ENCODE measurements at regions not wholly inside any gene's neighbourhood (a gene's known extent, or its start where the extent isn't known, plus 50 kb on each side); places are given as distances from the start of the nearest gene placed in this dataset.

DNA sequence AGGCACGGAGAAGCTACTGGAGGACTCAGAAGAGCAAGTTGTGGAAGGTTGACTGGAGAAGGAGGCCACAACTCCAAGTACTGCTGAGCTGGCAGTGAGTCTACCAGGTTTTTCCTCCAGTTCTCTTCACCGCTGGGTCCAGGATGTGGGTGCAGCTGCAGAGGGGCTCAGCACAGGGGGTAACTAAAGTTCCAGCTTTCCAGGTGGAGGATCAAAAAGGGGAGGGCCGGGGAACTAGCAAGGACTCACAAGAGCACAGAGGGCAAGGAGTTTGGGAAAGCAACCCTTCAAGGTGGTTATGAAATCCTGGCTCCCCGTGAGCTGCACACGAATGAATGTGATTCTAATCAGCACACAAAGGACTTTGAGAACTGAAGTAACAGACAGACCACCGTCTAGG is 194.2 kb upstream of the GMDS start:
- H3K9me3 ChIP-seq = no peaks in the 10 kb centered on the region
- ATAC-seq (no peak), DNase-seq (no peak)
- WGBS, 3 donors = 86 to 95% (median 90%) methylated on average over 6 of the region's 6 CpGs
- H3K4me1 ChIP-seq = no peaks in the 10 kb centered on the region
- H3K4me3 ChIP-seq = no peak overlapping the region
- H3K27me3 ChIP-seq (ENCODE audit: insufficient read depth in 3 of 3, low read length in 2 of 3) = no peaks in the 10 kb centered on the region
- H3K36me3 ChIP-seq (ENCODE audit: insufficient read depth in 1 of 2, low read depth in 1 of 2) = no peaks in the 10 kb centered on the region
- TF ChIP-seq, protein P1, sequence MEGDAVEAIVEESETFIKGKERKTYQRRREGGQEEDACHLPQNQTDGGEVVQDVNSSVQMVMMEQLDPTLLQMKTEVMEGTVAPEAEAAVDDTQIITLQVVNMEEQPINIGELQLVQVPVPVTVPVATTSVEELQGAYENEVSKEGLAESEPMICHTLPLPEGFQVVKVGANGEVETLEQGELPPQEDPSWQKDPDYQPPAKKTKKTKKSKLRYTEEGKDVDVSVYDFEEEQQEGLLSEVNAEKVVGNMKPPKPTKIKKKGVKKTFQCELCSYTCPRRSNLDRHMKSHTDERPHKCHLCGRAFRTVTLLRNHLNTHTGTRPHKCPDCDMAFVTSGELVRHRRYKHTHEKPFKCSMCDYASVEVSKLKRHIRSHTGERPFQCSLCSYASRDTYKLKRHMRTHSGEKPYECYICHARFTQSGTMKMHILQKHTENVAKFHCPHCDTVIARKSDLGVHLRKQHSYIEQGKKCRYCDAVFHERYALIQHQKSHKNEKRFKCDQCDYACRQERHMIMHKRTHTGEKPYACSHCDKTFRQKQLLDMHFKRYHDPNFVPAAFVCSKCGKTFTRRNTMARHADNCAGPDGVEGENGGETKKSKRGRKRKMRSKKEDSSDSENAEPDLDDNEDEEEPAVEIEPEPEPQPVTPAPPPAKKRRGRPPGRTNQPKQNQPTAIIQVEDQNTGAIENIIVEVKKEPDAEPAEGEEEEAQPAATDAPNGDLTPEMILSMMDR (IDR thresholded peaks at IDR 0.05) = no peak
- intact Hi-C loops (cut with DNase I) = loop anchor here in 1 of 2 donors (10.0 kb wide), 1 partner anchor 835 kb away; the partner anchor contains the start of gene FOXC1
- no peak overlapping the region for H3K27ac ChIP-seq

DNA sequence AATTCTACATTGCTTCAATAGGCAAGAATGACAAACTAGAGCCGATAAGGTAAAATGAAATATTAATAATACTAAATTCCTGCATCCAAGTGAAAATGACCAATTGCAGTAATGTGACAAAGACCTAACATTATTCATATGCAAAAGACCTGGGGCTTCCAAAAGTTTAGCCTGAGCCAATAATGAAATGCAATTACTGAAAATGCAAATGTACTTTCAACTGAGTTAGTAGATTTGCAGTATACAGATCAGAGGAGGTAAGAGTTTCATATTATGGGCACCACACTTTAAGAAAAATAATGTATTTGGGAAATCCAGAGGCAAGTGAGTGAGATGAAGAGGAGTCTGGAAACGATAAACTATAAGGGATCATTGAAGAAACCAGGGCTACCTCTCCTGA is 193.7 kb upstream of the GMDS start:
- no peaks in the 10 kb centered on the region for H3K9me3 ChIP-seq
- no peaks in the 10 kb centered on the region for H3K36me3 ChIP-seq (ENCODE audit: insufficient read depth in 1 of 2, low read depth in 1 of 2)
- H3K4me3 ChIP-seq = no peak overlapping the region
- WGBS, 3 donors = 93 to 94% (median 93%) methylated on average over 2 of the region's 2 CpGs
- no peak overlapping the region for H3K27ac ChIP-seq
- TF ChIP-seq, protein P1 (IDR thresholded peaks at IDR 0.05) = no peak
- no peaks in the 10 kb centered on the region for H3K27me3 ChIP-seq (ENCODE audit: insufficient read depth in 3 of 3, low read length in 2 of 3)
- H3K4me1 ChIP-seq = no peaks in the 10 kb centered on the region
- no peak for ATAC-seq
- no peak for DNase-seq
- intact Hi-C loops (cut with DNase I) = no loop called here

DNA sequence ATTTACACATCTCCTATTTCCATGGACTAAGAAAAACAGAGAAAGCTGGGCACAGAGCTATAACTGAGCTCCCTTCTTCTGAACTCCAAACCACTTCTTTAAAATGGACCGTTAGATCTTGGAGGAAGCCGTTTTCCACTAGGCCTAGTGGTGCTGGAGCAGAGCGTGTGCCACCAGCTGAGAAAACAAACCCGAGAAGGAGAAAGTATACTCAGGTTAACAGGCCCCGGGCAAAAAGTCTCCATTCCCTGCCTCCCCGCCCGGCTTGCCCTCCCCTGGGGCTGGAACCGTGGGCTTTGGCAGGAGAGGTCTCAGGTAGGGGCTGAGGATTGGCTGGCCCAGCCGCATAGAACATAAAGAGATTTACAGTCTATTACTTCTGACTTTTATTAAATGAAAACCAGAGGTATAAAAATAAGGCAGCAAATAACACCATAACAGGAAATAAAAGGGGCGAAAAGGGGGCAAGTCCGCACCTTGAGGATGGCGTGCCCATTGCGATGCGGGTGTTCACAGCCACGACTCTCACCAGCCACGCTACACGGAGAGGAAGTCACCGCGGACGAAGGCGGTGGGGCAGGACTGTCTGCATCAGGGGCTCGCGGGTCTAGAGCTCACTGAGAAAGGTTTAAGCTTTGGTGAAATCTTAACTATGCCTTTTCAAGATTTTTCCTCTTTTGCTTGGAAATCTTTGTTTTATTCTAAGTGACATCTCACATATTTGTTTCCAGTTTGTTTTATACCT is 191.2 kb upstream of the GMDS start:
- TF ChIP-seq, protein P1 (IDR thresholded peaks at IDR 0.05) = no peak
- Histone ChIP-seq H3K27me3 (ENCODE audit: insufficient read depth in 3 of 3, low read length in 2 of 3) (no peaks in the 10 kb centered on the region), H3K9me3 (no peaks in the 10 kb centered on the region), H3K27ac (no peak overlapping the region), H3K4me3 (no peak overlapping the region), H3K4me1 (peaks cover 4% of the 10 kb centered on the region), H3K36me3 (ENCODE audit: insufficient read depth in 1 of 2, low read depth in 1 of 2) (no peaks in the 10 kb centered on the region)
- 92 to 95% (median 92%) methylated on average over 23 of the region's 23 CpGs for WGBS, 3 donors
- no peak for ATAC-seq
- DNase-seq = no peak
- intact Hi-C loops (cut with DNase I) = no loop called here

DNA sequence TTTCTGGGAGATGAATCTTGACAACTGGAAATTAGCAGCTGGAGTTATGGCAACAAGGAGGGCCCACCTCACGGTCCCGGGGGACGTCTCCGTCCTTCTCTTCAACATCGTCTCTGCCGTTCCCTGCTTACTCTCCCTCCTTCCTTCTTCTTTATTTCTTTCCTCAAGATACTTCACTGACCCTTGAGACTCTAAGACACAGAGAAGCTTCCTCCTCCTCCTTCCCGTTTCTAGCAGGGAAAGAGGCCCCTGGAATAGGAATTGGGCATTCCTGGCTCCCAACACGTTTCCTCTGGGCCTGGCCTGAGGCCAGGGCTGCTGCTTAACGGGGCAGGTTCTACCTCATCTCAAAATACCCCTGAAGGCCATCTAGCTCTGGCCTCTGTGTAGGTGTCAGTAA is 189.9 kb upstream of the GMDS start:
- Histone ChIP-seq H3K27ac (no peak overlapping the region), H3K27me3 (ENCODE audit: insufficient read depth in 3 of 3, low read length in 2 of 3) (no peaks in the 10 kb centered on the region), H3K36me3 (ENCODE audit: insufficient read depth in 1 of 2, low read depth in 1 of 2) (no peaks in the 10 kb centered on the region), H3K4me3 (no peak overlapping the region), H3K9me3 (no peaks in the 10 kb centered on the region), H3K4me1 (peaks cover 4% of the 10 kb centered on the region)
- DNase-seq (no peak), ATAC-seq (no peak)
- intact Hi-C loops (cut with DNase I) = no loop called here
- TF ChIP-seq, protein P1 (IDR thresholded peaks at IDR 0.05) = no peak
- 51 to 59% (median 51%) methylated on average over 9 of the region's 9 CpGs for WGBS, 3 donors

DNA sequence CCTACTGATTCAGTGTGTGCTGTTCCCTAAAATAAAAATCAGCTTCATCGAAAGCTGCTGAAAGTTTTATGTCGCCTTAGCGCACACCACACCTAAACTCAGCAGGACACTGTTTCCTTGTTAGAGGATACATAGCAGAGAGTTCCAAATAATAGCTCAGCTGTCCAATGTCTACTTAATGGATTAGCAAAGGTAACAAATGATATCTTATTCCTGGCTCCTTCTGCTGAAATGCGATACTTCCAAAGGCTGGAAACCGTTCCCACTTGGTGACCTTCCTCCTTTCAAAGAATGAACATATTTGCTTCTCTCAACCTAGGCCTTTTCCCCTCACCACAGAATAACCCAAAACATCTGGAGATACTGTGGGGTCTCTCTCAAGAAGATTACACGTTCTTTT is 189.5 kb upstream of the GMDS start:
- ATAC-seq (no peak), DNase-seq (no peak)
- H3K27ac ChIP-seq = no peak overlapping the region
- peaks cover 4% of the 10 kb centered on the region for H3K4me1 ChIP-seq
- H3K27me3 ChIP-seq (ENCODE audit: insufficient read depth in 3 of 3, low read length in 2 of 3) = no peaks in the 10 kb centered on the region
- 24 to 41% (median 28%) methylated on average over 6 of the region's 6 CpGs for WGBS, 3 donors
- no peak overlapping the region for H3K4me3 ChIP-seq
- H3K9me3 ChIP-seq = no peaks in the 10 kb centered on the region
- intact Hi-C loops (cut with DNase I) = no loop called here
- TF ChIP-seq, protein P1 (IDR thresholded peaks at IDR 0.05) = no peak
- H3K36me3 ChIP-seq (ENCODE audit: insufficient read depth in 1 of 2, low read depth in 1 of 2) = no peaks in the 10 kb centered on the region

Measured in psoas muscle (tissue), 7 donors.